Fibroblast of skin of back (primary cell): ENCODE measurements at regions not wholly inside any gene's neighbourhood (a gene's known extent, or its start where the extent isn't known, plus 50 kb on each side); places are given as distances from the start of the nearest gene placed in this dataset.

Experiments
- DNase-seq: peaks from one replicate; pipeline ENCODE4 v3.0.0-alpha.2; 2013

- DNase-seq = no peak
These were observed 339.1 kb upstream of the RBFOX1 start for GRCh38 chr16:6993544-6993943.

GRCh38 chr16:6988846-6989245 lies 343.8 kb upstream of the RBFOX1 start:
- no peak for DNase-seq

- DNase-seq = no peak
These were observed 354.7 kb upstream of the RBFOX1 start for GRCh38 chr16:6977916-6978315.

GRCh38 chr16:6977291-6977690 lies 355.4 kb upstream of the RBFOX1 start:
- no peak for DNase-seq

- DNase-seq = no peak
These were observed 355.9 kb upstream of the RBFOX1 start for GRCh38 chr16:6976716-6977115.

- no peak for DNase-seq
These were observed 362.3 kb upstream of the RBFOX1 start for GRCh38 chr16:6970171-6970857.

GRCh38 chr16:6969594-6969993 lies 363.1 kb upstream of the RBFOX1 start:
- DNase-seq = no peak

- no peak for DNase-seq
These were observed 364.8 kb upstream of the RBFOX1 start for GRCh38 chr16:6967796-6968320.

GRCh38 chr16:6966925-6967324 lies 365.7 kb upstream of the RBFOX1 start:
- no peak for DNase-seq

- DNase-seq = no peak
These were observed 368.0 kb upstream of the RBFOX1 start for GRCh38 chr16:6964679-6965078.

GRCh38 chr16:6961704-6962103 lies 370.9 kb upstream of the RBFOX1 start:
- DNase-seq = no peak

GRCh38 chr16:6958184-6958583 lies 374.5 kb upstream of the RBFOX1 start:
- DNase-seq = no peak

- no peak for DNase-seq
These were observed 375.0 kb upstream of the RBFOX1 start for GRCh38 chr16:6957681-6958080.

- DNase-seq = no peak
These were observed 376.1 kb upstream of the RBFOX1 start for GRCh38 chr16:6956511-6956910.

GRCh38 chr16:6955303-6955702 lies 377.3 kb upstream of the RBFOX1 start:
- no peak for DNase-seq

- no peak for DNase-seq
These were observed 383.4 kb upstream of the RBFOX1 start for GRCh38 chr16:6949240-6949639.

- no peak for DNase-seq
These were observed 385.4 kb upstream of the RBFOX1 start for GRCh38 chr16:6947291-6947690.

GRCh38 chr16:6946802-6947201 lies 385.8 kb upstream of the RBFOX1 start:
- DNase-seq = no peak

GRCh38 chr16:6946106-6946505 lies 386.5 kb upstream of the RBFOX1 start:
- DNase-seq = no peak

GRCh38 chr16:6940968-6941367 lies 391.7 kb upstream of the RBFOX1 start:
- no peak for DNase-seq

- no peak for DNase-seq
These were observed 395.0 kb upstream of the RBFOX1 start for GRCh38 chr16:6937641-6938040.

- DNase-seq = no peak
These were observed 399.7 kb upstream of the RBFOX1 start for GRCh38 chr16:6932871-6933385.

GRCh38 chr16:6929868-6930267 lies 402.8 kb upstream of the RBFOX1 start:
- no peak for DNase-seq

- no peak for DNase-seq
These were observed 405.9 kb upstream of the RBFOX1 start for GRCh38 chr16:6926762-6927161.

- DNase-seq = no peak
These were observed 406.3 kb upstream of the RBFOX1 start for GRCh38 chr16:6926341-6926740.
